HL-60 (cell line): ENCODE measurements at regions not wholly inside any gene's neighbourhood (a gene's known extent, or its start where the extent isn't known, plus 50 kb on each side); places are given as distances from the start of the nearest gene placed in this dataset.

ENCODE experiments used
- DNase-seq, 2 experiments: peaks; one replicate each; pipeline ENCODE4 v3.0.0-alpha.2; 2010 to 2020; ENCODE audit warnings: low read depth in 1 of 2, low spot score in 1 of 2
- H3K27ac ChIP-seq: fragments of 250-450 bp; sonication (Bioruptor Pico); replicated peaks from 2 replicates; pipeline ENCODE4 v1.5.1; 2020; ENCODE audit warnings: mild to moderate bottlenecking, moderate library complexity
- H3K27me3 ChIP-seq: fragments of 250-450 bp; sonication (Bioruptor Pico); 2 replicates; pipeline ENCODE4 v1.5.1; 2021; ENCODE audit warnings: mild to moderate bottlenecking, moderate library complexity; ENCODE audit not compliant: insufficient read depth, poor library complexity, severe bottlenecking
- H3K4me3 ChIP-seq: replicated peaks from 2 replicates; pipeline ENCODE4 v1.5.1; 2011; ENCODE audit warnings: mild to moderate bottlenecking, control low read depth, low read length; ENCODE audit not compliant: insufficient read depth
- CTCF ChIP-seq: IDR thresholded peaks from one replicate; pipeline ENCODE4 v1.5.1; 2011; ENCODE audit warnings: low read length, control low read depth, inconsistent platforms; ENCODE audit not compliant: insufficient read depth
- GABPA ChIP-seq: IDR thresholded peaks from 2 replicates; pipeline ENCODE4 v1.6.1; 2012; ENCODE audit warnings: low read depth
- POLR2AphosphoS5 ChIP-seq: IDR thresholded peaks from 2 replicates; pipeline ENCODE4 v1.6.1; 2012; ENCODE audit warnings: low read depth
- REST ChIP-seq: IDR thresholded peaks from 2 replicates; pipeline ENCODE4 v1.6.1; 2012; ENCODE audit warnings: low read depth; ENCODE audit not compliant: insufficient replicate concordance
- SPI1 ChIP-seq: IDR thresholded peaks from 2 replicates; pipeline ENCODE4 v1.6.1; 2012; ENCODE audit warnings: low read depth, mild to moderate bottlenecking, borderline replicate concordance

- Histone ChIP-seq H3K27ac (no peak overlapping the region), H3K27me3 (no peaks in the 10 kb centered on the region), H3K4me3 (no peak overlapping the region)
- DNase-seq: no peak
- TF ChIP-seq CTCF (no peak), GABPA (no peak), SPI1 (no peak), REST (no peak), POLR2AphosphoS5 (no peak)
Observed at GRCh38 chr3:145536461-145536860, 624.5 kb downstream of the PLOD2 start.

- H3K27ac ChIP-seq: no peak overlapping the region
- no peaks in the 10 kb centered on the region for H3K27me3 ChIP-seq
- no peak for DNase-seq
- TF ChIP-seq SPI1 (no peak), POLR2AphosphoS5 (no peak), REST (no peak), CTCF (no peak)
- H3K4me3 ChIP-seq: no peak overlapping the region
Observed at GRCh38 chr3:145550522-145550921, 610.5 kb downstream of the PLOD2 start.

- DNase-seq: no peak
- Histone ChIP-seq H3K27ac (no peak overlapping the region), H3K27me3 (no peaks in the 10 kb centered on the region), H3K4me3 (no peak overlapping the region)
- no peak for TF ChIP-seq CTCF
- no peak for TF ChIP-seq SPI1
- TF ChIP-seq GABPA: no peak
- TF ChIP-seq POLR2AphosphoS5: no peak
- TF ChIP-seq REST: no peak
Observed at GRCh38 chr3:145557405-145557804, 603.6 kb downstream of the PLOD2 start.
